K562 (cell line): ENCODE measurements at regions not wholly inside any gene's neighbourhood (a gene's known extent, or its start where the extent isn't known, plus 50 kb on each side); places are given as distances from the start of the nearest gene placed in this dataset.

Experiments used
- ATAC-seq: fragments of 200-7000 bp; cut with Tn5 transposase; 3 replicates; pipeline ENCODE4 v1.9.1; 2020; ENCODE audit warnings: moderate library complexity
- BruUV-seq: library from RNA; stranded (reverse); fragments of 400-500 nt; replicated peaks from 2 replicates; lab custom pipeline; 2021; lab: Mats Ljungman, UMichigan
- CTCF ChIA-PET: fragments of 300-600 bp; formaldehyde crosslinking; extraction: SDS; loops from one replicate; lab custom pipeline; 2021; ENCODE audit warnings: low intra/inter-chr PET ratio; lab: Yijun Ruan, JAX
- POLR2A ChIA-PET: fragments of 300-600, 350-650 bp; sonication (Branson Sonifier 250); formaldehyde crosslinking; extraction: SDS; loops from one replicate; lab custom pipeline; 2021; ENCODE audit warnings: antibody characterized with exemption, inconsistent platforms; lab: Yijun Ruan, JAX
- DNase-seq, 4 experiments: peaks; one replicate each; pipeline versions ENCODE4 v3.0.0 to v3.0.0-alpha.2; 2011 to 2018; ENCODE audit warnings: low spot score in 3 of 4, mixed read lengths in 3 of 4; ENCODE audit errors: extremely low read depth in 1 of 4
- FAIRE-seq: peaks from 2 replicates; lab custom pipeline; 2011; peaks lifted over from hg19 to GRCh38; lab: Jason Lieb, UNC
- H2AFZ ChIP-seq: 2 replicates; pipeline ENCODE4 v1.6.0; 2011; ENCODE audit warnings: low read depth, low read length, control low read depth, inconsistent platforms
- H3K27ac ChIP-seq: fragments of 200-600 bp; 3 replicates; pipeline ENCODE4 v1.8.0; 2011; ENCODE audit warnings: low read depth, mild to moderate bottlenecking, control low read depth, inconsistent platforms, low read length, moderate library complexity, mixed read lengths; ENCODE audit errors: extremely low read depth
- H3K27me3 ChIP-seq, 2 experiments: fragments of 300-600 bp in 1 of 2; 2 replicates in 1 of 2; 3 replicates in 1 of 2; pipeline versions ENCODE4 v1.6.0 to v1.8.0; 2011; ENCODE audit warnings: inconsistent platforms in 2 of 2, low read length in 2 of 2, mild to moderate bottlenecking in 1 of 2, mixed read lengths in 1 of 2, moderate library complexity in 1 of 2; ENCODE audit not compliant: control insufficient read depth in 2 of 2, insufficient read depth in 2 of 2
- H3K36me3 ChIP-seq: fragments of 300-600 bp; 3 replicates; pipeline ENCODE4 v1.8.0; 2011; ENCODE audit warnings: mild to moderate bottlenecking, low read length, inconsistent platforms; ENCODE audit not compliant: control insufficient read depth, insufficient read depth
- H3K4me1 ChIP-seq, 2 experiments: fragments of 200-600 bp in 1 of 2; replicated peaks in 1 of 2; 2 replicates in 1 of 2; 3 replicates in 1 of 2; pipeline versions ENCODE4 v1.5.1 to v1.8.0; 2011; ENCODE audit warnings: inconsistent platforms in 2 of 2, low read length in 2 of 2, mild to moderate bottlenecking in 1 of 2, mixed read lengths in 1 of 2, moderate library complexity in 1 of 2; ENCODE audit not compliant: control insufficient read depth in 2 of 2, insufficient read depth in 2 of 2
- H3K4me2 ChIP-seq: 2 replicates; pipeline ENCODE4 v1.6.1; 2011; ENCODE audit warnings: low read length, control low read depth, inconsistent platforms, mixed read lengths; ENCODE audit not compliant: insufficient read depth
- H3K4me3 ChIP-seq: fragments of 200-600 bp; sonication (generic), shearing (Covaris generic); 2 replicates; pipeline ENCODE4 v1.5.1; 2016; ENCODE audit warnings: control low read depth, inconsistent platforms
- H3K79me2 ChIP-seq: fragments of 200-600 bp; 3 replicates; pipeline ENCODE4 v1.8.0; 2011; ENCODE audit warnings: low read length, inconsistent platforms; ENCODE audit not compliant: control insufficient read depth, insufficient read depth
- H3K9ac ChIP-seq, 2 experiments: 2 replicates each; pipeline versions ENCODE4 v1.6.0 to v1.6.1; 2011; ENCODE audit warnings: low read depth in 2 of 2, low read length in 2 of 2, control low read depth in 1 of 2, inconsistent platforms in 1 of 2, mild to moderate bottlenecking in 1 of 2, mixed read lengths in 1 of 2; ENCODE audit not compliant: insufficient read depth in 1 of 2
- H3K9me1 ChIP-seq: one replicate; pipeline ENCODE4 v1.6.0; 2011; ENCODE audit warnings: inconsistent platforms, mild to moderate bottlenecking, low read length, moderate library complexity; ENCODE audit not compliant: control insufficient read depth, insufficient read depth
- H3K9me3 ChIP-seq: replicated peaks from 2 replicates; pipeline ENCODE4 v1.5.1; 2011; ENCODE audit warnings: low read depth, low read length, inconsistent platforms; ENCODE audit not compliant: control insufficient read depth, insufficient read depth
- H4K20me1 ChIP-seq: replicated peaks from 2 replicates; pipeline ENCODE4 v1.6.1; 2011; ENCODE audit warnings: low read length, inconsistent platforms, mixed read lengths; ENCODE audit not compliant: control insufficient read depth, insufficient read depth
- CXXC5 ChIP-seq: fragments of 250-450 bp; sonication (Bioruptor Pico); IDR thresholded peaks from 2 replicates; pipeline ENCODE4 v1.8.0; 2022; ENCODE audit warnings: inconsistent platforms, mild to moderate bottlenecking, moderate library complexity
- GATAD2B ChIP-seq: fragments of 450-650 bp; IDR thresholded peaks from 2 replicates; pipeline ENCODE4 v1.6.1; 2017; ENCODE audit warnings: mild to moderate bottlenecking, borderline replicate concordance
- KHSRP ChIP-seq: fragments of 450-650 bp; IDR thresholded peaks from 2 replicates; pipeline ENCODE4 v1.6.1; 2017
- KLF6 ChIP-seq: fragments of 250-450 bp; sonication (Bioruptor Pico); IDR thresholded peaks from 2 replicates; pipeline ENCODE4 v1.4.0; 2020; ENCODE audit warnings: mild to moderate bottlenecking, moderate library complexity, borderline replicate concordance
- NCOA6 ChIP-seq: fragments of 450-650 bp; IDR thresholded peaks from 2 replicates; pipeline ENCODE4 v1.6.1; 2017; ENCODE audit warnings: mild to moderate bottlenecking
- NELFE ChIP-seq: IDR thresholded peaks from 2 replicates; pipeline ENCODE4 v1.6.1; 2011; ENCODE audit warnings: mild to moderate bottlenecking; ENCODE audit not compliant: insufficient read depth, insufficient read length
- NFE2 ChIP-seq: IDR thresholded peaks from 2 replicates; pipeline ENCODE4 v1.6.1; 2014; ENCODE audit warnings: antibody characterized with exemption, low read depth
- SFPQ ChIP-seq: fragments of 200-400 bp; formaldehyde crosslinking; IDR thresholded peaks from 2 replicates; pipeline ENCODE4 v1.6.1; 2017; ENCODE audit warnings: mild to moderate bottlenecking, low read depth, low read length, moderate library complexity
- TSC22D4 ChIP-seq: fragments of 450-650 bp; IDR thresholded peaks from 2 replicates; pipeline ENCODE4 v1.6.1; 2016; ENCODE audit warnings: missing genetic modification characterization, missing biosample characterization, control low read depth
- ZNF280A ChIP-seq: fragments of 450-650 bp; IDR thresholded peaks from 2 replicates; pipeline ENCODE4 v1.6.1; 2018; ENCODE audit warnings: mild to moderate bottlenecking, low read depth; ENCODE audit not compliant: partially characterized antibody
- ZNF830 ChIP-seq: fragments of 250-450 bp; sonication (Bioruptor Pico); IDR thresholded peaks from 2 replicates; pipeline ENCODE4 v1.5.0; 2021; ENCODE audit warnings: mild to moderate bottlenecking
- WGBS: fragments of 100-300 bp; shearing (Covaris generic); methylation state at CpG from one replicate; pipeline ENCODE4 v1.1.6; 2016; ENCODE audit warnings: low coverage, mixed read lengths; ENCODE audit not compliant: insufficient coverage; ENCODE audit errors: missing lambda C conversion rate; 5-methylcytosine and 5-hydroxymethylcytosine counted together
- in situ Hi-C: fragments of 300-500 bp; cut with MboI; formaldehyde crosslinking; loops from 4 replicates; pipeline ENCODE4 v1.15.0; 2018; ENCODE audit warnings: inconsistent platforms, mixed read lengths
- intact Hi-C: fragments of 100-400 bp; cut with micrococcal nuclease; formaldehyde crosslinking; loops from 2 replicates; pipeline ENCODE4 v1.14.2; 2022
- TF ChIP-seq, protein P1 (sequence below), 3 experiments: IDR thresholded peaks in 2 of 3; conservative IDR thresholded peaks in 1 of 3; 2 replicates each; pipeline ENCODE4 v1.5.1; 2011 to 2012; ENCODE audit warnings: low read length in 3 of 3, mild to moderate bottlenecking in 3 of 3, control low read depth in 2 of 3, improper control_type of control experiment in 1 of 3, inconsistent platforms in 1 of 3, low read depth in 1 of 3, mixed read lengths in 1 of 3, moderate library complexity in 1 of 3; ENCODE audit not compliant: insufficient read depth in 2 of 3

DNA sequence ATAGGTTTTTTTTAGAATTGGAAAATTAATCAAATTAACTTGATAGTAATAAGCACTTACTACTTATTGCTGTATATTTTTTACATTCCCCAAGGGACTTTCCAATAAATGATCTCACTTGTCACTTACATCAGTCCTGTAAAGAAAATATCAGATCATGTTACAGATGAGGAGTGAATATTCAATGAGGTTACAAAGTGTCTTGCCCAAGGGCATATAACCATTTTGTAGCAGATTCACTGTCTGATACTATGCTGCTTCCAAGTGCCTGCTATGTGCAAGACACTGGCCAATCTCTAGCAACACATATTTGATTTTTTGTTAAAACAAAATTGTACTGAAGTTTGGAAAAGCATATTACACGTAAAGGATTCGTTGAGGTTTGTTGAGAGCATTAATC lies 1287.7 kb downstream of the FAM133A start:
- Histone ChIP-seq H4K20me1 (no peaks in the 10 kb centered on the region), H3K4me2 (no peak overlapping the region), H3K9ac (no peak overlapping the region), H3K27ac (no peak overlapping the region), H3K4me3 (no peak overlapping the region), H3K27me3 (no peaks in the 10 kb centered on the region), H3K9me1 (no peaks in the 10 kb centered on the region), H3K9me3 (no peaks in the 10 kb centered on the region), H3K36me3 (no peaks in the 10 kb centered on the region), H2AFZ (no peak overlapping the region), H3K4me1 (no peaks in the 10 kb centered on the region), H3K79me2 (no peaks in the 10 kb centered on the region)
- in situ Hi-C loops (no loop called here), intact Hi-C loops (no loop called here)
- TF ChIP-seq ZNF280A = no peak
- no peak for TF ChIP-seq NELFE
- no peak for TF ChIP-seq TSC22D4
- POLR2A ChIA-PET = no interaction called here
- BruUV-seq = no TSS peak
- CTCF ChIA-PET = no interaction called here
- WGBS = 5% methylated on average over 2 of the region's 2 CpGs
- DNase-seq = no peak
- no peak for ATAC-seq
- FAIRE-seq = no peak

GRCh38 chrX:94977562-94977961 lies 1303.6 kb downstream of the FAM133A start:
- Histone ChIP-seq H3K9me3 (no peaks in the 10 kb centered on the region), H3K27ac (no peak overlapping the region), H3K9me1 (no peaks in the 10 kb centered on the region), H3K4me2 (no peak overlapping the region), H3K4me3 (no peak overlapping the region), H2AFZ (no peak overlapping the region), H3K4me1 (no peaks in the 10 kb centered on the region), H3K27me3 (no peaks in the 10 kb centered on the region), H3K36me3 (no peaks in the 10 kb centered on the region), H3K9ac (no peak overlapping the region), H3K79me2 (no peaks in the 10 kb centered on the region), H4K20me1 (no peaks in the 10 kb centered on the region)
- DNase-seq (no peak), ATAC-seq (no peak), FAIRE-seq (no peak)
- intact Hi-C loops = no loop called here
- CTCF ChIA-PET = no interaction called here
- BruUV-seq = no TSS peak
- 0% methylated on average over 1 of the region's 2 CpGs for WGBS
- POLR2A ChIA-PET = no interaction called here
- in situ Hi-C loops = no loop called here
- TF ChIP-seq, protein P1, sequence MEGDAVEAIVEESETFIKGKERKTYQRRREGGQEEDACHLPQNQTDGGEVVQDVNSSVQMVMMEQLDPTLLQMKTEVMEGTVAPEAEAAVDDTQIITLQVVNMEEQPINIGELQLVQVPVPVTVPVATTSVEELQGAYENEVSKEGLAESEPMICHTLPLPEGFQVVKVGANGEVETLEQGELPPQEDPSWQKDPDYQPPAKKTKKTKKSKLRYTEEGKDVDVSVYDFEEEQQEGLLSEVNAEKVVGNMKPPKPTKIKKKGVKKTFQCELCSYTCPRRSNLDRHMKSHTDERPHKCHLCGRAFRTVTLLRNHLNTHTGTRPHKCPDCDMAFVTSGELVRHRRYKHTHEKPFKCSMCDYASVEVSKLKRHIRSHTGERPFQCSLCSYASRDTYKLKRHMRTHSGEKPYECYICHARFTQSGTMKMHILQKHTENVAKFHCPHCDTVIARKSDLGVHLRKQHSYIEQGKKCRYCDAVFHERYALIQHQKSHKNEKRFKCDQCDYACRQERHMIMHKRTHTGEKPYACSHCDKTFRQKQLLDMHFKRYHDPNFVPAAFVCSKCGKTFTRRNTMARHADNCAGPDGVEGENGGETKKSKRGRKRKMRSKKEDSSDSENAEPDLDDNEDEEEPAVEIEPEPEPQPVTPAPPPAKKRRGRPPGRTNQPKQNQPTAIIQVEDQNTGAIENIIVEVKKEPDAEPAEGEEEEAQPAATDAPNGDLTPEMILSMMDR (IDR thresholded peaks at IDR 0.05 in 2 of 3, conservative IDR thresholded peaks at IDR 0.05 in 1 of 3; ENCODE audit: insufficient read depth in 2 of 3, low read depth in 1 of 3, low read length in 3 of 3) = no peak
- TF ChIP-seq NFE2 (no peak), GATAD2B (no peak), CXXC5 (CRISPR knock-in tag) (no peak), KLF6 (CRISPR knock-in tag) (no peak), ZNF830 (no peak), NCOA6 (no peak), KHSRP (no peak), SFPQ (no peak)
